Stimulated activated CD4-positive, alpha-beta T cell treated with anti-CD3 and anti-CD28 coated beads, Interleukin-2, amount 100 ng/mL, for 24 hours (primary cell): ENCODE measurements at regions not wholly inside any gene's neighbourhood (a gene's known extent, or its start where the extent isn't known, plus 50 kb on each side); places are given as distances from the start of the nearest gene placed in this dataset.
"Not testable (repeated sequence)": the region's sequence is repeated elsewhere in the genome, so short reads cannot be mapped to it uniquely, and the experiment has no call there.

Source experiments
- DNase-seq, 2 donors: peaks; one replicate each; pipeline ENCODE4 v3.0.0-alpha.2; 2020

- not testable (repeated sequence) for DNase-seq
These were observed 84.5 kb downstream of the IDS start for GRCh38 chrX:149420566-149420965.

GRCh38 chrX:149398027-149398426 is 107.1 kb downstream of the IDS start:
- DNase-seq, result no peak

- DNase-seq, result no peak
These were observed 112.2 kb downstream of the IDS start for GRCh38 chrX:149392921-149393320.

- no peak for DNase-seq
These were observed 121.3 kb downstream of the IDS start for GRCh38 chrX:149383852-149384251.

- no peak for DNase-seq
These were observed 130.4 kb downstream of the IDS start for GRCh38 chrX:149374751-149375150.

- DNase-seq, result no peak
These were observed 132.2 kb downstream of the IDS start for GRCh38 chrX:149372866-149373265.

- no peak for DNase-seq
These were observed 133.1 kb downstream of the IDS start for GRCh38 chrX:149371986-149372385.

GRCh38 chrX:149370097-149370496 is 135.0 kb downstream of the IDS start:
- no peak for DNase-seq

GRCh38 chrX:149365552-149365951 is 139.6 kb downstream of the IDS start:
- DNase-seq, result no peak

- DNase-seq, result no peak
These were observed 140.0 kb downstream of the IDS start for GRCh38 chrX:149365061-149365460.

- DNase-seq, result no peak
These were observed 141.1 kb downstream of the IDS start for GRCh38 chrX:149363965-149364364.

- no peak for DNase-seq
These were observed 158.8 kb downstream of the IDS start for GRCh38 chrX:149346306-149346705.

GRCh38 chrX:149322316-149322715 is 182.8 kb downstream of the IDS start:
- no peak for DNase-seq

GRCh38 chrX:149313871-149314371 is 191.2 kb downstream of the IDS start:
- no peak for DNase-seq

GRCh38 chrX:149312988-149313387 is 192.1 kb downstream of the IDS start:
- DNase-seq, result no peak

GRCh38 chrX:149312097-149312496 is 193.0 kb downstream of the IDS start:
- DNase-seq, result no peak

- DNase-seq, result no peak
These were observed 202.4 kb downstream of the IDS start for GRCh38 chrX:149302705-149303104.

- no peak for DNase-seq
These were observed 207.0 kb downstream of the IDS start for GRCh38 chrX:149298111-149298510.

GRCh38 chrX:149296092-149296491 is 209.0 kb downstream of the IDS start:
- no peak for DNase-seq

GRCh38 chrX:149286940-149287349 is 218.2 kb downstream of the IDS start:
- peak; percentile 36 to 37 for DNase-seq

GRCh38 chrX:149284616-149285015 is 220.5 kb downstream of the IDS start:
- no peak for DNase-seq

GRCh38 chrX:149283853-149284252 is 221.3 kb downstream of the IDS start:
- DNase-seq, result no peak

GRCh38 chrX:149282909-149283308 is 222.2 kb downstream of the IDS start:
- no peak for DNase-seq

- DNase-seq, result no peak
These were observed 225.1 kb downstream of the IDS start for GRCh38 chrX:149280011-149280410.

GRCh38 chrX:149275836-149276235 is 229.3 kb downstream of the IDS start:
- DNase-seq, result no peak
